ENCODE measurements at regions not wholly inside any gene's neighbourhood (a gene's known extent, or its start where the extent isn't known, plus 50 kb on each side); places are given as distances from the start of the nearest gene placed in this dataset.

DNA sequence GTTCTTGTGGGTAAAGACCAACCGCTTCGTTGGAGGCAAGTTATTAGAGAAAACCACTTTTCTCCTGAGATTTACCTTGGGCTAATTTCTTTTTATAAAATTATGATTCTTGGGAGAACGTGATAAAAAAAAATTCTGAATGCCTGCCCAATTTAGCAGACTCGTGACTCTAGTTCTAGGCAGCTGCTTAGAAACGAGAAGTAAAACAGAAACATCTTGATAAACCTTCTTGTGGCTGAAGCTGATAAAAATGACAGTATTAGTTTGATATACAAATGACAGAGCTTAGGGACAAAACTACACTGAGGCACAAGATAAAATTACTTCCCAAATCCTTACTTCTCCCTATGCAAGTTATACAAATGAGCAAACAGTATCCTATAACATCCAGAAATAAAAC is 458.9 kb upstream of the TEX13C start:
- H3K27ac ChIP-seq: no peak overlapping the region
- no peak for TF ChIP-seq ZFX (IDR thresholded peaks at IDR 0.05)
- no peak for TF ChIP-seq CTCF (conservative IDR thresholded peaks at IDR 0.05)

- H3K27ac ChIP-seq: no peak overlapping the region
- TF ChIP-seq ZFX (IDR thresholded peaks at IDR 0.05): no peak
- no peak for TF ChIP-seq CTCF (conservative IDR thresholded peaks at IDR 0.05)
Measured at GRCh38 chrX:124862301-124862700, 457.4 kb upstream of the TEX13C start.

GRCh38 chrX:124863303-124863702 is 456.4 kb upstream of the TEX13C start:
- TF ChIP-seq CTCF (conservative IDR thresholded peaks at IDR 0.05): no peak; the same call in 1 of the 2 replicates
- H3K27ac ChIP-seq: no peak overlapping the region

GRCh38 chrX:124887572-124887971 is 432.1 kb upstream of the TEX13C start:
- no peak for TF ChIP-seq ZFX (IDR thresholded peaks at IDR 0.05)
- no peak for TF ChIP-seq CTCF (conservative IDR thresholded peaks at IDR 0.05)
- H3K27ac ChIP-seq: no peak overlapping the region

DNA sequence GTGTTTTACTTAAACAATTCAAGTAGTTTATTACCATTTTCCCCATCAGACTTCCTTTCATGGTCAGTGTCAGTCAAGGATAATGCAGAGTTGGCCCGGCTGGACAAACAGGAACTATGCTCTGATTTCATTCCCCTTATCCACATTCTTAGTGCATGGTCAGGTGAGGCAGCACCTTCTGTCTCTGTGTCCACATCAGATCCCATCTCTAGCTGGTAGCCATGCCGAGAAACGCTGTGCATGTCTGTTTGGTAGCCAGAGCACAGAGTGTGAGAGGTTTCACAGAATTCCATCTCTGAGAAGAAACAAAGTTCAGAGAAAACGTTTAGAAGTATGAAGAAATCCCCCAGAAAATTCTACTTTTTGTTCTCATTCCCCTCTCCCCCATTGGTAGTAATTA is 423.7 kb upstream of the TEX13C start:
- no peak overlapping the region for H3K27ac ChIP-seq
- TF ChIP-seq CTCF (conservative IDR thresholded peaks at IDR 0.05): no peak
- no peak for TF ChIP-seq ZFX (IDR thresholded peaks at IDR 0.05)

- TF ChIP-seq CTCF (conservative IDR thresholded peaks at IDR 0.05): no peak
- no peak overlapping the region for H3K27ac ChIP-seq
Measured at GRCh38 chrX:124902953-124903352, 416.7 kb upstream of the TEX13C start.

DNA sequence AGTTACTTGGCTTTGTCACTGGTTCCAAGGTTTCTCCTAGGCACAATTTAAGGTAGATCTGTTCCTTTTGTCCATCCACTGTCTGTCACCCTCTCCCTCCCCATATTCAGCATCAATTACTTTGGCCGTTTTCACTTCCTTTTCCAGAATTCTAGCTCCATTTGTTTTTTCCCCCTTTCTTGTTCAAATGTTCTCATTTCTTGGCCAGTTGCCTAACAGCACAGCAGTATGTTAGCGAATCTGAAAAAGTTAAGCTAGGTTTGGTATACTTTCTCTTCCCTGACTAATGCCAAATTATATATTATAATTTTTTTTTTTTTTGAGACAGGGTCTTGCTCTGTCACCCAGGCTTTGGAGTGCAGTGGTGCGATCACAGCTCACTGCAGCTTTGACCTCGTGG is 409.1 kb upstream of the TEX13C start:
- H3K27ac ChIP-seq: no peak overlapping the region
- no peak for TF ChIP-seq CTCF (conservative IDR thresholded peaks at IDR 0.05)
- TF ChIP-seq ZFX (IDR thresholded peaks at IDR 0.05): no peak
